Esophagus squamous epithelium (tissue), 5 donors: ENCODE measurements at regions not wholly inside any gene's neighbourhood (a gene's known extent, or its start where the extent isn't known, plus 50 kb on each side); places are given as distances from the start of the nearest gene placed in this dataset.

Experiments
- DNase-seq: peaks from one replicate; lab custom pipeline; 2025; lab: John Stamatoyannopoulos, UW
- H3K27ac ChIP-seq, 4 donors: fragments of 200-600 bp; sonication (generic); one replicate each; pipeline ENCODE4 v1.5.1; 2016 to 2019; ENCODE audit warnings: mild to moderate bottlenecking in 1 of 4
- H3K27me3 ChIP-seq, 4 donors: fragments of 200-600 bp; sonication (generic); 1 replicate in 3 of 4; 2 replicates in 1 of 4; pipeline versions ENCODE4 v1.5.1 to v1.6.0; 2017 to 2021; ENCODE audit warnings: antibody characterized with exemption in 1 of 4
- H3K36me3 ChIP-seq, 3 donors: fragments of 200-600 bp; sonication (generic); one replicate each; pipeline ENCODE4 v1.5.1; 2016 to 2019
- H3K4me1 ChIP-seq, 3 donors: fragments of 200-600 bp; sonication (generic); one replicate each; pipeline ENCODE4 v1.5.1; 2017 to 2019
- H3K4me3 ChIP-seq, 4 donors: fragments of 200-600 bp; sonication (generic); 1 replicate in 3 of 4; 2 replicates in 1 of 4; pipeline ENCODE4 v1.5.1; 2016 to 2019; ENCODE audit warnings: mild to moderate bottlenecking in 2 of 4, moderate library complexity in 1 of 4
- H3K9me3 ChIP-seq, 3 donors: fragments of 200-600 bp; sonication (generic); one replicate each; pipeline ENCODE4 v1.5.1; 2016 to 2019
- CTCF ChIP-seq, 6 experiments: fragments of 450-650 bp in 4 of 6; fragments of 200-600 bp in 2 of 6; sonication (generic) in 2 of 6; IDR thresholded peaks; one replicate each; pipeline ENCODE4 v1.5.1; 2016 to 2019; ENCODE audit warnings: antibody characterized with exemption in 6 of 6, mild to moderate bottlenecking in 4 of 6, moderate library complexity in 4 of 6
- POLR2A ChIP-seq, 4 donors: fragments of 450-650 bp; IDR thresholded peaks; one replicate each; pipeline ENCODE4 v1.6.1; 2017; ENCODE audit warnings: antibody characterized with exemption in 4 of 4, mild to moderate bottlenecking in 4 of 4, moderate library complexity in 3 of 4
- WGBS, 2 donors: methylation state at CpG; one replicate each; pipeline ENCODE4 v1.1.5; 2018; 5-methylcytosine and 5-hydroxymethylcytosine counted together
- intact Hi-C: fragments of 100-400 bp; cut with DNase I; formaldehyde crosslinking; loops from one replicate; pipeline ENCODE4 v1.15.0; 2022
- donor health status: DM: yes; HTN: yes; CAD: no.

DNA sequence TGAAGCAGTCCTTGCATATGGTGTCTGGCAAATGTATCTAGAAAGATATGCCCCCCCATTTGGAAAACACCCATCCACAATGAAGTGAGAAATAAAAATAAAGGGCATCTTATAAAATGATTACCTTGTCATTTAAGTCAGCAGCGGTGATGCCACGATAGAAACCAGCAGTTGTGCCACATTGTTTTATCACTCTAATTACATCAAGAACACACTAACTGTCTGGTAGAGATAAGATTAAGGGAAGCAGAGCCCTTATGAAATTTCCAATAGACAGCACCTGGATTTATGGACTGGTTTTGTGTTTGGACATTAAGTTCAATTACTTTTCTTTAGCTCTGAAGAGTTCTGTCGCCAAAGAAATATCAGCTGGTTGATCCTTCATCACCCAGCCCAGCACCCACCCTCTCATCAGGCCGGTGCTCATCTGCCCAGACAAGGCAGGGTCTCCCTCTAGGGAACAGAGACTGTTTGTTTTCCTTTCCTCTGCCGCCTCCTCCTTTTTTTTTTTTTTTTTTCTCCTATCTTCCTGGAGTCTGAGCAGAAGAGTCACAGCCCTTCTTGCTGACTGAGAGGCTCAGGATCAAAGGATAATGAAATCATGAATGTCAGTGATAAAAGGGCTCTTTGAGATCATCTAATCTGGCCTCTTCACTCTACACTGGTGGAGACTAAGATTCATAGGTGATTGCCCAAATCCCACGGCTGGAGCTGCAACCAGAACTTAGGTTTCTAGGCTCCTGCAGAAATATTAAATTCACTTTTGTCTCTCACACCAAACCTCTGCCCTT lies 464.1 kb downstream of the NTRK3 start:
- Histone ChIP-seq H3K27ac (no peak overlapping the region), H3K36me3 (no peaks in the 10 kb centered on the region), H3K9me3 (no peaks in the 10 kb centered on the region), H3K27me3 (no peaks in the 10 kb centered on the region), H3K4me3 (no peak overlapping the region), H3K4me1 (no peaks in the 10 kb centered on the region)
- WGBS, 2 donors, result 43 to 53% methylated on average over 6 of the region's 6 CpGs
- DNase-seq, result no peak
- no peak for TF ChIP-seq POLR2A (IDR thresholded peaks at IDR 0.05)
- TF ChIP-seq CTCF (IDR thresholded peaks at IDR 0.05), result no peak
- intact Hi-C loops, result no loop called here

DNA sequence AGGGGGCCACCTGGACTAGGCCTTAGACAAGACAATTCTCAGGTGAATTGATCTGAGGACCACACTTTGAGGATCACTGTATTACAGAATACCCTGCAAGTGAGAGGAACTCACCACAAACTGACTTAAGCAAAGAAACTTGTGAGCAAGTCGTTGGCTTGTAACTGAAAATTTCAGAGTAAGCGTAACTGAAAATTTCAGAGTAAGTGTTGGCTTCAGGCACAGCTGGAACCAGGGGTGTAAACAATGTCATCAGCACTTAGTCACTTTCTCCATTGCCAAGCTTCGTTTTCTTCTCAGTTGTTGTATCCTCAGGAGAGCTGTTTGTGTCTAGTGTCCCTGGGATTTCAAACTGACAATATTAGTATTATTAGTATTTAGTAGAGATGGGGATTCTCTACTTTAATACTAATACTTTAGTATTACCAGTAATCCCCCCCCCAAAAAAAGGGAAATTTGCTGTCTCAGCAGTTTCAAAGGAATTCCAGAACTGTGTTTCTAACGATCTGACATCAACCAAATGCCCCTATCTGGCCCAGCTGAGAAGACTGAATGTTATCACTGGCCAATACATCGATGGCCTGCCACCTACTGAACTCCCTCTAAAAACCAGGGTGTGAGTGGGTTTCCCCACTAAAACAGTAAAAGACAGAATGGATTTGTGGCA lies 474.4 kb downstream of the NTRK3 start:
- no peaks in the 10 kb centered on the region for H3K36me3 ChIP-seq
- no peaks in the 10 kb centered on the region for H3K4me1 ChIP-seq
- WGBS, 2 donors, result 51 to 52% methylated on average over 5 of the region's 5 CpGs
- no peak overlapping the region for H3K27ac ChIP-seq
- H3K4me3 ChIP-seq, result no peak overlapping the region
- TF ChIP-seq POLR2A (IDR thresholded peaks at IDR 0.05) (no peak), CTCF (IDR thresholded peaks at IDR 0.05) (no peak)
- H3K27me3 ChIP-seq, result no peaks in the 10 kb centered on the region
- DNase-seq, result no peak
- intact Hi-C loops, result no loop called here
- H3K9me3 ChIP-seq, result no peaks in the 10 kb centered on the region

GRCh38 chr15:87779746-87780145 lies 476.8 kb downstream of the NTRK3 start:
- TF ChIP-seq POLR2A (IDR thresholded peaks at IDR 0.05), result no peak
- no peak for TF ChIP-seq CTCF (IDR thresholded peaks at IDR 0.05)
- Histone ChIP-seq H3K9me3 (no peaks in the 10 kb centered on the region), H3K27ac (no peak overlapping the region), H3K27me3 (no peaks in the 10 kb centered on the region), H3K36me3 (no peaks in the 10 kb centered on the region), H3K4me1 (no peaks in the 10 kb centered on the region), H3K4me3 (no peak overlapping the region)
- DNase-seq, result no peak
- intact Hi-C loops, result no loop called here
- WGBS, 2 donors, result 87 to 89% methylated on average over 5 of the region's 5 CpGs

DNA sequence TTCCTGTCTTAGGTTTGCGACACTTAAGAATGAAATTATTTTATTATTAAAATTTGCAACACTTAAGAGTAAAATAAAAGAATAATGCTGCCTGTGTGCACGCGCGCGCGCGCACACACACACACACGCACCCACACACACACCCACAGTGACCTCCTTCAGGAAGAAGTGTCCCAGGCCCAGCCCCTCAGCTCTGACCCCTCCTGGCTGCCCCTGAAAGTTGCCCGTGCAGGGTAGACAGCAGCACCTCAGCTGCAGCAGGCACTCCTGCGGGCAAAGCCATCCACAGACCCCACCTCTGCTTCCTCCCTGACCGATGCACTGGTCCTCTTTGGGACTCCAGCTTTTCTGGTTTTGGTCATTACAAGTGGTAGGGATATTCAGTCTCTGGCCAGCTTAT lies 478.2 kb downstream of the NTRK3 start:
- no peaks in the 10 kb centered on the region for H3K36me3 ChIP-seq
- intact Hi-C loops, result no loop called here
- 84% methylated on average over 9 to 10 of the region's 11 CpGs for WGBS, 2 donors
- H3K4me3 ChIP-seq, result no peak overlapping the region
- no peak for DNase-seq
- no peaks in the 10 kb centered on the region for H3K9me3 ChIP-seq
- H3K4me1 ChIP-seq, result no peaks in the 10 kb centered on the region
- no peak overlapping the region for H3K27ac ChIP-seq
- no peaks in the 10 kb centered on the region for H3K27me3 ChIP-seq
- no peak for TF ChIP-seq CTCF (IDR thresholded peaks at IDR 0.05)
- no peak for TF ChIP-seq POLR2A (IDR thresholded peaks at IDR 0.05)

DNA sequence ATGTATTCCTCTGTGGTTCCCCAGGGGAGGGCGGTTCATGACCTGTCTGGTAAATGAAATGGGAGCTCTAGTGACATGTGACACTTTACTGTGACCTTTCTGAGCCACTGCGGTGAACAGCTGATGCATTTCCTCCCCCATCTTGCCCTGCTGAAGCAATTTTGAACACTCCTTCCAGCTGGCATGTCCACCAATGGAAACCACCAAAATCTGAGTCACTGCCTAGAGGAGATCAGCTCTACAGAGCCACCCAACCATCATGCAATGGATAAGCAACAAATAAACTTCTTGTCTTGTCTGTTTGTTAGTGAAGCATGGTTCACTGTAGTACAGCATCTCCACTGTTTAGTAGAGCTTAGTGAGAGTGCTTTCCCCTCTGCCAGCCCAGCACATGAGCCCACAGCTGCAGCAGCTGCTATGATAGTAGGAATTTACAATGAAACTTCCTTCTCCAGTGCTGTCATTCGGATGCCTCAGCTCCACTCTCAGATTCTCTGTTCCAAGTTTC lies 479.4 kb downstream of the NTRK3 start:
- Histone ChIP-seq H3K4me3 (no peak overlapping the region), H3K27me3 (no peaks in the 10 kb centered on the region), H3K9me3 (no peaks in the 10 kb centered on the region), H3K27ac (no peak overlapping the region), H3K36me3 (no peaks in the 10 kb centered on the region), H3K4me1 (no peaks in the 10 kb centered on the region)
- DNase-seq, result no peak
- 41 to 72% methylated on average over 3 of the region's 3 CpGs for WGBS, 2 donors
- TF ChIP-seq POLR2A (IDR thresholded peaks at IDR 0.05) (no peak), CTCF (IDR thresholded peaks at IDR 0.05) (no peak)
- intact Hi-C loops, result no loop called here
